ENCODE measurements at regions not wholly inside any gene's neighbourhood (a gene's known extent, or its start where the extent isn't known, plus 50 kb on each side); places are given as distances from the start of the nearest gene placed in this dataset.

DNA sequence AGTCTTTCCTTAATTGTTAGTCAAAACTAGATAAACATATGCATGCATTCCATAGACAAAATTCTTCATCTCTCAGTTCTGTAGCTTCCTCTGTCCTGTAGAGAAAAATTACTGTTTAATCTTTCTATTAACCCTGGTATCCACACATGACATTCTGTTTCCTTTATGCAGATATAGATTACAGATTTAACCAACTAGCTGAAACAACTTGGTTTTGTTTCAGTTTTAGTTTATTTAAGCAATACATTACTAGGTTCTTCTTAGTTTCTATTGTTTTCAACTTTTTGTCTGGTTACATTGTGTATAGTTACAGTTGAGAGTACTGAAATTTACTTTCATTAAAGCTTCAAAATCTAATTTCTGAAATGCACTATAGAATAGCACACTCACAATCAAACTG, 933.9 kb upstream of the EPHA5 start:
- TF ChIP-seq, protein P1, sequence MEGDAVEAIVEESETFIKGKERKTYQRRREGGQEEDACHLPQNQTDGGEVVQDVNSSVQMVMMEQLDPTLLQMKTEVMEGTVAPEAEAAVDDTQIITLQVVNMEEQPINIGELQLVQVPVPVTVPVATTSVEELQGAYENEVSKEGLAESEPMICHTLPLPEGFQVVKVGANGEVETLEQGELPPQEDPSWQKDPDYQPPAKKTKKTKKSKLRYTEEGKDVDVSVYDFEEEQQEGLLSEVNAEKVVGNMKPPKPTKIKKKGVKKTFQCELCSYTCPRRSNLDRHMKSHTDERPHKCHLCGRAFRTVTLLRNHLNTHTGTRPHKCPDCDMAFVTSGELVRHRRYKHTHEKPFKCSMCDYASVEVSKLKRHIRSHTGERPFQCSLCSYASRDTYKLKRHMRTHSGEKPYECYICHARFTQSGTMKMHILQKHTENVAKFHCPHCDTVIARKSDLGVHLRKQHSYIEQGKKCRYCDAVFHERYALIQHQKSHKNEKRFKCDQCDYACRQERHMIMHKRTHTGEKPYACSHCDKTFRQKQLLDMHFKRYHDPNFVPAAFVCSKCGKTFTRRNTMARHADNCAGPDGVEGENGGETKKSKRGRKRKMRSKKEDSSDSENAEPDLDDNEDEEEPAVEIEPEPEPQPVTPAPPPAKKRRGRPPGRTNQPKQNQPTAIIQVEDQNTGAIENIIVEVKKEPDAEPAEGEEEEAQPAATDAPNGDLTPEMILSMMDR (conservative IDR thresholded peaks at IDR 0.05 in 1 of 2, IDR thresholded peaks at IDR 0.05 in 1 of 2; ENCODE audit: low read depth in 1 of 2, low read length in 2 of 2) = no peak
- no peak for TF ChIP-seq EZH2 (IDR thresholded peaks at IDR 0.05; ENCODE audit: low read length, missing control alignments)
